HG02970 (cell line): ENCODE measurements at regions not wholly inside any gene's neighbourhood (a gene's known extent, or its start where the extent isn't known, plus 50 kb on each side); places are given as distances from the start of the nearest gene placed in this dataset.

ENCODE experiments used
- ATAC-seq: cut with Tn5 transposase; IDR thresholded peaks from one replicate; pipeline ENCODE4 v1.9.1; 2021; ENCODE audit warnings: mild to moderate bottlenecking, moderate library complexity, moderate number of reproducible peaks; ENCODE audit not compliant: unreplicated experiment, low FRiP score

GRCh38 chr2:107595285-107595684 lies 231.4 kb upstream of the RGPD4 start:
- no peak for ATAC-seq

- ATAC-seq: no peak
Observed at GRCh38 chr2:107595749-107596148, 230.9 kb upstream of the RGPD4 start.

DNA sequence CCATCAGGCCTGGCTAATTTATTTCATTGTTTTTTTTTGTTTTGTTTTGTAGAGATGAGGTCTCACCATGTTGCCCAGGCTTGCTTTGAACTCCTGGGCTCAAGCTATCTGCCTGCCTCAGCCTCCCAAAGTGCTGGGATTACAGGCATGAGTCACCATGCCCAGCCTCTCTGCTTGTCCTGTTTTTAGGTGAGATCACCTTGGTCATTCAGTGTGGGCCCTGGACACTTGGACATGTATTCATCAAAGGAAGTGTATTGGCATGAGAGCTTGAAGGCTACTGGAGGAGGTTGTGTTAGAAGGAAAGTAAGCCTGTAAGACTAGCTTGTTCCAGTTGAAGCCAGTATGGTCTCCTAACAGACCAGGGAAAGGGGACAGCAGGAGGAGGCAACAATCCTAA lies 229.2 kb upstream of the RGPD4 start:
- ATAC-seq: no peak

DNA sequence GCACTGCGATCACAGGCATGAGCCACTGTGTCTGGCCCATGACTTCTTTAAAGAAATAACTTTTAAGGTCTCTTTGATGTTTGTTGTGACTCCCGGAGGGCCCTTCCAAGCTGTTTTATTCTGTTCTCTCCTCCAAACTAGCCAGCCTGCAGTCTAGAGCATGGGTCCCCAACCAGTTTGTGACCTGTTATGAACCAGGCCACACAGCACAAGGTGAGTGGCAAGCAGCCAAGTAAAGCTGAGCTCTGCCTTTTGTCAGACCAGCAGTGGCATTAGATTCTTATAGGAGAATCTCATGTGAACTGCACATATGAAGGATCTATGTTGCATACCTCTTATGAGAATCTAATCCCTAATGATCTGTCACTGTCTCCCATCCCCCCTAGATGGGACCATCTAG lies 223.9 kb upstream of the RGPD4 start:
- no peak for ATAC-seq

DNA sequence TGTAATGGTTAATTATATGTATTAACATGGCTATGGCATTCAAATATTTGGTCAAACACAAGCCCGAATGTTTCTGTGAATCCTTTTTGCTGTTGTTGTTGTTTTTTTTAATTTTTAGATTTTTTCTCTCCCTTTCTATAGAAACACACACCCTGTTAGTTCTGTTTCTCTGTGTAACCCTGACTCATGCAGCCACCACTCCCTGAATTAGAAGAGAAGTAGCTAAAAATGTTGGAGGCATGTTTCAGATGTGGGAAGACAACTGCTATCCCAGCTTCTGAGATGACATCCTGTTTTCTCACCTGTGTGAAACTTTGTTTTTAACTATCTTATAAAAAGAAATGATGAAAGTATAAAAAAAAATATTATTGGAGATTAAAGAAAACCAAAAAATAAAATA lies 219.6 kb upstream of the RGPD4 start:
- ATAC-seq: no peak

DNA sequence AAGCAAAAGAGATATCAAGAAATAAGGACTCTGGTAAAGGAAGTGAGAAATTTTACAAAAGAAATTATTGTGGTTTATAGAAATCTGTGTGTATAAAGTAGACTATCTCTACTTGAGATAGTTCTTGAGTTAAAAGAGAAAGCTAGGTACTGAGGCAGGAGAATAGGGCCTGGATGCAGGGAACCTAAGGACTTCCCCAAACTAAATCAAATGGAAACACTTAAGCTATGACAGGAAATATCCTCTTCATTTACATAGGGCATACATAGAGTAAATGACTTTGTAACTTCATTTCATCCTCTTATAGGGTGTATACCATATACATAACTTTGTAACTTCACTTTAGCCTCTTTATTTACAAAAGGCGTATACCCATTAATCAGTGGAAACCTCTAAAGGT lies 219.2 kb upstream of the RGPD4 start:
- ATAC-seq: no peak

GRCh38 chr2:107615039-107615438 lies 211.7 kb upstream of the RGPD4 start:
- ATAC-seq: no peak

DNA sequence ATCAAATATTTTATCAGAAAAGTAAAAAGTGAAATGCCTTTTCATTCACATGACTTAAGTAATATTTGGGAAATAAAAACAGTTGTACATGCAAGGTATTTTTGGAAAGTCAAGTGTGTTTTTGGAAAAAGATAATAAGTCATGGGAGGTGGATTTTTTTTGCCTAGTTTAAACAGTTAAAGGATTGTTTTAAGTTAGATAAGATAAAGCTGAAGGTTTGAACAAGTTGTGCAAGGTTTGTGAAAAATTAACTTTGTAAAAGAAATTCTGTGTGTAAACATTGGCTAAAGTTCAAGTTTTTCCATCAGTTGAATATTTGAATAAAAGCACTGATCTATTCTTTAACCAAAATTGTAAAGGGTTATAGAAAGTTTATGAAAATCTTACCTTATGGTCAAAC lies 207.9 kb upstream of the RGPD4 start:
- no peak for ATAC-seq

DNA sequence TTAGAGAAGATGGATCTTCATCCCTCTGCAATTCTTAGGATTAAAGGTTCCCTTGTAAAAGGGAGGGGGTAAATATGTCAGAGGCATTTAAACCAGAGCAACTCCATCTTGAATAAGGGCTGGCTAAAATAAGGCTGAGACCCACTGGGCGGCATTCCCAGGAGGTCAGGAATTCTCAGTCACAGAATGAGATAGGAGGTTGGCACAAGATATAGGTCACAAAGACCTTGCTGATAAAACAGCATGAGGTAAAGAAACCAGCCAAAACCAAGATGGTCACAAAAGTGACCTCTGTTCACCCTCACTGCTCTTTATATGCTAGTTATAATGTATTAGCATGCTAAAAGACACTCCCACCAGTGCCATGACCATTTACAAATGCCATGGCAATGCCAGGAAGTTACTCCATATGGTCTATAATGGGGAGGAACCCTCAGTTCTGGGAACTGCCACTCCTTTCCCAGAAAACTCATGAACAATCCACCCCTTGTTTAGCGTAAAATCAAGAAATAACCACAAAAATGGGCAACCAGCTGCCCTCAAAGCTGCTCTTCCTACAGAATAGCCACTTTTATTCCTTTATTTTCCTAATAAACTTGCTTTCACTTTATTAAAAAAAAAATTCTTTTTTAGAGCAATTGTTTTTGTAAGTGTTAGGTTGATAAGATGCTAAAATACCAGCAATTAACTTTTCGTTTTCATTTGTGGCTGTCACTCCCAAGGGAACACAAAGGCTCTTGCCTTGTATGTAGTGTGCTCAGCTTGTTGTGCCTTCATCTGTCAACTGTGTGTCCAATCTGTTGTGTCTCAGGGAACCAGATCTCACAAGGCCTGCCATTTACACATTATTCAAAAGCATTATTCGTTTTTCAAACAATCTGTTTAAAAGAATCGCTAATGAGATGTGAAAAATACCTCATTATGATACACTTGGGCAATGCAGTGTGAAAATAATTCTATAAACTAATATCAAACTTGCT lies 205.2 kb upstream of the RGPD4 start:
- ATAC-seq: no peak

- ATAC-seq: no peak
Observed at GRCh38 chr2:107622741-107623310, 203.9 kb upstream of the RGPD4 start.

GRCh38 chr2:107625982-107626381 lies 200.7 kb upstream of the RGPD4 start:
- ATAC-seq: no peak

- ATAC-seq: no peak
Observed at GRCh38 chr2:107627164-107627563, 199.5 kb upstream of the RGPD4 start.

DNA sequence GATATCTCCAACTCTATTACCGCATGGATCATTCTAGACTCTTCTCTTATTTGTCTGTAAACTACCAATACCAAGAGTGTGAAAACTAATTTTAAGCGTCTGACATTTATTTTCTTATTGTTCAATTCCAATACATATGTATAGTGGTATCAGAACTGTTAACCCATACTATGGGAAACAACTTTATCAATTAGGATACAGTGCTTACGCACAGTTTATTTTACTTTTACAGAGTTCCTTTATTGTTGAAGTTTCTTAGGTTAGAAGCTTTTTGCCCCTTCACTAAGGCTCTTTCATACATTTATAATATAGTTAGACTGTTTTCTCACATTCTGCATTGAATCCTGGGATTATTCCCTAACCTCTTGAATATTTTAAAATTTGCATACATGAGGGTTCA lies 198.8 kb upstream of the RGPD4 start:
- ATAC-seq: no peak

GRCh38 chr2:107633580-107634147 lies 193.0 kb upstream of the RGPD4 start:
- ATAC-seq: no peak

GRCh38 chr2:107634172-107634571 lies 192.5 kb upstream of the RGPD4 start:
- ATAC-seq: no peak

DNA sequence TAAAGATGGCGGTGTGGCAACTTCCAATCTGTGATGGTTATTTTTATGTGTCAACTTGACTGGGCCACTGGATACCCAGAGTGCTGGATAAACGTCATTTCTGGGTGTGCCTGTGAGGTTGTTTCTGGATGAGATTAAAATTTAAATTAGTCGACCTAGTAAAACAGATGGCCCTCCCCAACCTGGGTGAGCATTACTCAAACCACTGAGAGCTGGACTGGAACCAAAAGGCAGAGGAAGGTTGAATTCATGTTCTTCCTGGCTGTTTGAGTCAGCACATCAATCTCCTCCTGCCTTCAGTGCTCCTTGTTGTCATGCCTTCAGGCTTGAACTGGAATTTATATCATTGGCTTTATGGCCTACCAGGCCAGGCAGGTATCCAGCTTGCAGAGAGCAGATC lies 190.8 kb upstream of the RGPD4 start:
- ATAC-seq: no peak

- no peak for ATAC-seq
Observed at GRCh38 chr2:107645586-107645985, 181.1 kb upstream of the RGPD4 start.

DNA sequence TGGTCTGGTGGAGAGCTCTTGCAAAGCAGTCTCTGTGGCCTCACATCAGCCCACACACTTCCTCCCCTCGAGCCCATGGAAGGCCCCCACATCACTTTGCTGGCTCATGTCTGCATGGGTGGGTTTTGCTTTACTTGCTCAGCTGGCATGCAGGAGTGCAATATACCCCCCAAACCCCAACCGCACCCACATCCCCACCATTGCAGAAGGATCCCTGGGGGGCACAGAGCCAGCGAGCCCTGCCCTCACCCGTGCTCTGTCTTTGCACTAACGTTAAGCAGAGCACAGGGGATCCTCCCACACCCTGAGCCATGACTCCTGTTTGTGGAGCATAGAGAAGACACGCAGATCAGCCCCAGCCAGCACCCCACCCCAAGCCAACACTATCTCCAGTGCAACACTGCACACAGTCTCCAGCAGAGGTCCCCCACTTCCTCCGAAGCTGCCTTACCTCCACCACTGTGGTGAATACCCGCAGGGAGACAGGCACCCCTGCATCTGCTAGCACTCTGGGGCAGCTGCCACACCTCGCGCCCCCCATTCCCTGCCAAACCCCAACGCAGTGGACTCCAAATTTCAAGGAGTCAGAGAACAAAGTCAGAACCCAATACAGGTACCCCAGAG lies 177.8 kb upstream of the RGPD4 start:
- no peak for ATAC-seq

DNA sequence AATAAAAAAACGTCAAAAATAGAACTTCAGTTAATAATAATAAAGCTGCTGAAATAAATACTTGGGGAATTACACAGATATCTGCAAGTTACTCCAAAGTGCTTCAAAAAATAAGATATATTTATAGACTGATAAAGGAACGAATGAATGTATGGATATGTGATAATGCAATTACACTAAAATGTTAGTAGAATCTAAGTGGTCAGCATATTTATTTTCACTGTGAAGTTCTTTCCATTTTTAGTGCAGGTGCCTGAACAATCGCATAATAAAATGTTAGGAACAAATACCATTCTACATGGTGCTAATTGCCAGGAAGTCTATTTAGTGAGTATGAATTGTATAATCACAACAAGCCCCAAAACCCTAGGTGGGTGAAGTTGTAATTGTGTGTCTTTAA lies 169.6 kb upstream of the RGPD4 start:
- no peak for ATAC-seq

GRCh38 chr2:107663632-107664031 lies 163.1 kb upstream of the RGPD4 start:
- no peak for ATAC-seq

GRCh38 chr2:107669335-107669734 lies 157.4 kb upstream of the RGPD4 start:
- no peak for ATAC-seq
